ENCODE measurements at regions not wholly inside any gene's neighbourhood (a gene's known extent, or its start where the extent isn't known, plus 50 kb on each side); places are given as distances from the start of the nearest gene placed in this dataset.

DNA sequence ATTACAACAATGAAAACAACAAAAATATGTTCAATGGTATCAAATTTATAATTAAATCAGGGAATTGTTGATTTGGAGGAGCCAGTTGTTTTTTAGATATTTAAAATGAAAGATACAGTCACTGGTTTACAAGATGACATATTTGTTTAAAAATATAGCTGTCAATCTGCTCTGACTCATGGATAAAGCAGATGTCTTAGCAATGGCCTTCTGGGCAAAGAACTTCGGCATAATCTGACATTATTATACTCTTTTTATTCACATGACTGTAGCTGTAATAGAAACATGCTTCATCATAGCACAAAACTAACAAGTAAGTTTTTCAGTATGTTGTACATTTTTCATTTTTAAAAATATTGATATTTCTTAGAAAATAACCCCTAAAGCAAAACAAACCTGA, 267.4 kb downstream of the CENPW start:
- H3K27ac ChIP-seq: no peak overlapping the region
- H3K79me2 ChIP-seq (ENCODE audit: low read depth): no peaks in the 10 kb centered on the region
- no peak overlapping the region for H3K9ac ChIP-seq
- TF ChIP-seq EZH2 (IDR thresholded peaks at IDR 0.05) (no peak), CTCF (IDR thresholded peaks at IDR 0.05) (no peak), EZH2phosphoT487 (IDR thresholded peaks at IDR 0.05) (no peak)
- no peaks in the 10 kb centered on the region for H3K36me3 ChIP-seq
- no peak overlapping the region for H3K4me3 Mint-ChIP-seq
- H3K27ac Mint-ChIP-seq: no peak overlapping the region
- peaks cover 25% of the 10 kb centered on the region for H3K9me3 Mint-ChIP-seq
- no peak overlapping the region for H3K4me3 ChIP-seq
- H3K27me3 ChIP-seq: no peaks in the 10 kb centered on the region
- H4K20me1 ChIP-seq (ENCODE audit: low read depth): no peaks in the 10 kb centered on the region
- H3K9me3 ChIP-seq (ENCODE audit: low read depth): no peaks in the 10 kb centered on the region
- no peak overlapping the region for H3K4me2 ChIP-seq
- H3K4me1 ChIP-seq: no peaks in the 10 kb centered on the region
- H3K27me3 Mint-ChIP-seq (ENCODE audit: insufficient read depth, low read depth): peaks cover 3% of the 10 kb centered on the region
- H3K36me3 Mint-ChIP-seq: peaks cover 4% of the 10 kb centered on the region
- DNase-seq (ENCODE audit: low spot score): no peak
- H3F3A ChIP-seq (ENCODE audit: low read depth): no peaks in the 10 kb centered on the region
- no peak overlapping the region for H2AFZ ChIP-seq (replicated peaks)
- no peaks in the 10 kb centered on the region for H3K4me1 Mint-ChIP-seq

- DNase-seq (ENCODE audit: low spot score): no peak
- H2AFZ ChIP-seq (replicated peaks): no peak overlapping the region
- H3K4me3 Mint-ChIP-seq: no peak overlapping the region
- H3F3A ChIP-seq (ENCODE audit: low read depth): no peaks in the 10 kb centered on the region
- H3K9me3 Mint-ChIP-seq: peaks cover 31% of the 10 kb centered on the region
- no peak overlapping the region for H3K9ac ChIP-seq
- H3K4me2 ChIP-seq: no peak overlapping the region
- H4K20me1 ChIP-seq (ENCODE audit: low read depth): no peaks in the 10 kb centered on the region
- H3K27me3 ChIP-seq: no peaks in the 10 kb centered on the region
- no peak overlapping the region for H3K27ac ChIP-seq
- peaks cover 3% of the 10 kb centered on the region for H3K27me3 Mint-ChIP-seq (ENCODE audit: insufficient read depth, low read depth)
- H3K4me1 ChIP-seq: no peaks in the 10 kb centered on the region
- no peak overlapping the region for H3K4me3 ChIP-seq
- no peaks in the 10 kb centered on the region for H3K36me3 ChIP-seq
- no peak for TF ChIP-seq EZH2phosphoT487 (IDR thresholded peaks at IDR 0.05)
- H3K27ac Mint-ChIP-seq: no peak overlapping the region
- no peaks in the 10 kb centered on the region for H3K79me2 ChIP-seq (ENCODE audit: low read depth)
- no peaks in the 10 kb centered on the region for H3K9me3 ChIP-seq (ENCODE audit: low read depth)
- peaks cover 7% of the 10 kb centered on the region for H3K36me3 Mint-ChIP-seq
- H3K4me1 Mint-ChIP-seq: no peaks in the 10 kb centered on the region
These were observed 268.8 kb downstream of the CENPW start for GRCh38 chr6:126608681-126609080.

DNA sequence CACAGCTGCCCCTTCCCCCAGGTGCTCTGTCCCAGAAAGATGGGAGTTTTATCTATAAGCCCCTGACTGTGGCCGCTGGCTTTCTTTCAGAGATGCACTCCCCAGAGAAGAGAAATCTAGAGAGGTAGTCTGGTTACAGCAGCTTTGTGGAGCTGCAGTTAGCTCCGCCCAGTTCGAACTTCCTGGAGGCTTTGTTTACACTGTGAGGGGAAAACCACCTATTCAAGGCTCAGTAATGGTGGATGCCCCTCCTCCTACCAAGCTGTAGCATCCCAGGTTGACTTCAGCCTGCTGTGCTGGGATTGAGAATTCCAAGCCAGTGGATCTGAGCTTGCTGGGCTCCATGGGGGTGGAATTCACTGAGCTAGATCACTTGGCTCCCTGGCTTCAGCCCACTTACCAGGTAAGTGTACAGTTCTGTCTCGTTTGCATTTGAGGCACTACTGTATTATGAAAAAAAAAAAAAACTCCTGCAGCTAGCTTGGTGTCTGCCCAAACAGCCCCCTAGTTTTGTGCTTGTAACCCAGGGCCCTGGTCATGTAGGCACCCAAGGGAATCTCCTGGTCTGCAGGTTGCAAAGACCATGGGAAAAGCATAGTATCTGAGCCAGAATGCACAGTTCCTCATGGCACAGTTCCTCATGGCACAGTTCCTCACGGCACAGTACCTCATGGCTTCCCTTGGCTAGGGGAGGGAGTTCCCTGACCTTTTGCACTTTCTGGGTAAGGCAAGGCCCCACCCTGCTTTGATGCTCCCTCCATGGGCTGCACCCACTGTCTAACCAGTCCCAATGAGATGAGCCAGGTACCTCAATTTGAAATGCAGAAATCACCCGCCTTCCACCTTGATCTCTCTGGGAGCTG, 275.0 kb downstream of the CENPW start:
- H3K9me3 Mint-ChIP-seq: peaks cover 30% of the 10 kb centered on the region
- H3K27me3 Mint-ChIP-seq (ENCODE audit: insufficient read depth, low read depth): no peaks in the 10 kb centered on the region
- peaks cover 7% of the 10 kb centered on the region for H3K36me3 Mint-ChIP-seq
- H3K4me1 ChIP-seq: no peaks in the 10 kb centered on the region
- no peak overlapping the region for H3K27ac Mint-ChIP-seq
- no peak overlapping the region for H3K4me2 ChIP-seq
- H3K27me3 ChIP-seq: no peaks in the 10 kb centered on the region
- peak overlapping the region; percentile 9 for H2AFZ ChIP-seq (replicated peaks)
- DNase-seq (ENCODE audit: low spot score): peak; percentile 45
- H3K9me3 ChIP-seq (ENCODE audit: low read depth): no peaks in the 10 kb centered on the region
- H3F3A ChIP-seq (ENCODE audit: low read depth): no peaks in the 10 kb centered on the region
- no peaks in the 10 kb centered on the region for H3K79me2 ChIP-seq (ENCODE audit: low read depth)
- H3K9ac ChIP-seq: no peak overlapping the region
- H3K4me3 Mint-ChIP-seq: no peak overlapping the region
- no peak overlapping the region for H3K4me3 ChIP-seq
- H3K27ac ChIP-seq: no peak overlapping the region
- no peaks in the 10 kb centered on the region for H4K20me1 ChIP-seq (ENCODE audit: low read depth)
- no peak for TF ChIP-seq CTCF (IDR thresholded peaks at IDR 0.05)
- no peak for TF ChIP-seq EZH2phosphoT487 (IDR thresholded peaks at IDR 0.05)
- no peak for TF ChIP-seq EZH2 (IDR thresholded peaks at IDR 0.05)
- no peaks in the 10 kb centered on the region for H3K4me1 Mint-ChIP-seq
- no peaks in the 10 kb centered on the region for H3K36me3 ChIP-seq

DNA sequence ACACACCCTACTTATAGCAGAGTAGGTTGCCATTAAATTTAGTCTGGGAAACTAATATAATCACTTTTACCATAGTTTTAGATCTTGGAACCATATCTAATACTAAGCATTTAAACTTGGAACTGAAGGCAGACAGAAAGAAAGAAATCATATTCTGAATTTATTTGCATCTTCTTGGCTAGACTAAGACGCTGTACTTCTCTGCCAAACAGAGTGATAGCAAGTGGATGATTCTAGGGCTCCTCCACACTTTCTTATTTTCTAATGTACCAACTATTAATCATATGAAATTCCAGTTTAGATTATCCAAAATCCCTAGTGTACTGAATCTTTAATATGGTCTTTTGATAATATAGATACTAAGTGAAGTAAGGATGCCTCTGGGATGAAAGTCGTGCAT, 277.0 kb downstream of the CENPW start:
- H3K27ac Mint-ChIP-seq: no peak overlapping the region
- Histone ChIP-seq H3K4me1 (no peaks in the 10 kb centered on the region), H3K79me2 (ENCODE audit: low read depth) (no peaks in the 10 kb centered on the region), H3F3A (ENCODE audit: low read depth) (no peaks in the 10 kb centered on the region), H4K20me1 (ENCODE audit: low read depth) (no peaks in the 10 kb centered on the region), H3K4me3 (no peak overlapping the region), H3K27me3 (no peaks in the 10 kb centered on the region), H3K27ac (no peak overlapping the region), H3K36me3 (no peaks in the 10 kb centered on the region), H3K4me2 (no peak overlapping the region), H3K9me3 (ENCODE audit: low read depth) (no peaks in the 10 kb centered on the region), H3K9ac (no peak overlapping the region), H2AFZ (replicated peaks) (no peak overlapping the region)
- H3K27me3 Mint-ChIP-seq (ENCODE audit: insufficient read depth, low read depth): no peaks in the 10 kb centered on the region
- H3K36me3 Mint-ChIP-seq: peaks cover 7% of the 10 kb centered on the region
- no peak for DNase-seq (ENCODE audit: low spot score)
- no peak overlapping the region for H3K4me3 Mint-ChIP-seq
- TF ChIP-seq EZH2phosphoT487 (IDR thresholded peaks at IDR 0.05): no peak
- TF ChIP-seq EZH2 (IDR thresholded peaks at IDR 0.05): no peak
- no peak for TF ChIP-seq CTCF (IDR thresholded peaks at IDR 0.05)
- H3K9me3 Mint-ChIP-seq: peaks cover 14% of the 10 kb centered on the region
- H3K4me1 Mint-ChIP-seq: no peaks in the 10 kb centered on the region

Measured in neural progenitor cell (in vitro differentiated cells).